ENCODE measurements at regions not wholly inside any gene's neighbourhood (a gene's known extent, or its start where the extent isn't known, plus 50 kb on each side); places are given as distances from the start of the nearest gene placed in this dataset.
"Not testable (repeated sequence)": the region's sequence is repeated elsewhere in the genome, so short reads cannot be mapped to it uniquely, and the experiment has no call there.

DNA sequence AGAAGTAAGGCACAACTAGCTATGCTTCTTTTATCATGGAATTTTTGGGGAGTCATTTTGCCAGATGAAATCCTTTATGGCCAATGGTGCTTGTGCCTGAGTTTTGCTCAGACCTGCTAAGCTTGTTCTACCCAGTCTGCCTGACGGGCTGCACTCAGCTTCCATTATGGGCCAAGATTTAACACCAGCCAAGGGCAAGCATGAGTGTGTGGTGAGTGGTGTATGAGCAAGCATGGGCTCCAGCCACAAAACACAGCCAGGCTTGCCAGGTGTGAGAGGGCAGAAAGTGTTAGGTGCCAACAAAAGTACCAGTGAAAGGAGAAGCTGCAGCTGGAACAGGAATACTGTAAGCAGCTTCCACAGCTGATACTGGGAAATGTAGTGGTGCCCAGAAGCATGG is 130.2 kb upstream of the TSPY4 start:
- TF ChIP-seq POLR2AphosphoS5 (IDR thresholded peaks at IDR 0.05): not testable (repeated sequence)
- TF ChIP-seq, protein P1, sequence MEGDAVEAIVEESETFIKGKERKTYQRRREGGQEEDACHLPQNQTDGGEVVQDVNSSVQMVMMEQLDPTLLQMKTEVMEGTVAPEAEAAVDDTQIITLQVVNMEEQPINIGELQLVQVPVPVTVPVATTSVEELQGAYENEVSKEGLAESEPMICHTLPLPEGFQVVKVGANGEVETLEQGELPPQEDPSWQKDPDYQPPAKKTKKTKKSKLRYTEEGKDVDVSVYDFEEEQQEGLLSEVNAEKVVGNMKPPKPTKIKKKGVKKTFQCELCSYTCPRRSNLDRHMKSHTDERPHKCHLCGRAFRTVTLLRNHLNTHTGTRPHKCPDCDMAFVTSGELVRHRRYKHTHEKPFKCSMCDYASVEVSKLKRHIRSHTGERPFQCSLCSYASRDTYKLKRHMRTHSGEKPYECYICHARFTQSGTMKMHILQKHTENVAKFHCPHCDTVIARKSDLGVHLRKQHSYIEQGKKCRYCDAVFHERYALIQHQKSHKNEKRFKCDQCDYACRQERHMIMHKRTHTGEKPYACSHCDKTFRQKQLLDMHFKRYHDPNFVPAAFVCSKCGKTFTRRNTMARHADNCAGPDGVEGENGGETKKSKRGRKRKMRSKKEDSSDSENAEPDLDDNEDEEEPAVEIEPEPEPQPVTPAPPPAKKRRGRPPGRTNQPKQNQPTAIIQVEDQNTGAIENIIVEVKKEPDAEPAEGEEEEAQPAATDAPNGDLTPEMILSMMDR (IDR thresholded peaks at IDR 0.05): not testable (repeated sequence)

Measured in stomach (tissue), 4 donors.